Neural progenitor cell (in vitro differentiated cells): ENCODE measurements at regions not wholly inside any gene's neighbourhood (a gene's known extent, or its start where the extent isn't known, plus 50 kb on each side); places are given as distances from the start of the nearest gene placed in this dataset.

Source experiments
- EZH2 ChIP-seq: fragments of 200-600 bp; sonication (generic); IDR thresholded peaks from 2 replicates; pipeline ENCODE4 v1.6.1; 2017; ENCODE audit warnings: antibody characterized with exemption, mild to moderate bottlenecking, moderate library complexity
- EZH2phosphoT487 ChIP-seq: fragments of 200-600 bp; sonication (generic); IDR thresholded peaks from 2 replicates; pipeline ENCODE4 v1.6.1; 2017; ENCODE audit warnings: antibody characterized with exemption
- TF ChIP-seq, protein P1 (sequence below): fragments of 200-600 bp; sonication (generic); IDR thresholded peaks from 2 replicates; pipeline ENCODE4 v1.5.1; 2017; ENCODE audit warnings: antibody characterized with exemption, mild to moderate bottlenecking

DNA sequence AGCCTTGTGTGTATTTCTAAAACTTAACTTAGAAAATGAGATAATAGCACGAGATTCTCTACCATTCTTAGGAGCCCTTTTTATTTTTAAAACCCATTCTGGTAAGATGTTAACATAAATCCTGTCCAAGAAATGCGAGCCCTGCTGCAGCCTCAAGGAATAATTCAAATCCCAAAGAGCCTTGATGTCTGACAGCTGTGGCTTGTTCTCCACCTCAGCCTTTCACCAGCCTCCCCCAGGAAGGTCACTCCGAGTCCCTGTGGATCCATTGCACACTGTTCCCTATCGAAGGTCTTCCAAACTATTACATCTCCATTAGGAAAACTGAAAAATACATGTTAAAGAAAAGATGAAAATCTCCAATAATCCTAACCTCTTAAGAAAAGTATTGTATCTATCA, 98.5 kb upstream of the S1PR3 start:
- TF ChIP-seq EZH2: no peak
- TF ChIP-seq, protein P1, sequence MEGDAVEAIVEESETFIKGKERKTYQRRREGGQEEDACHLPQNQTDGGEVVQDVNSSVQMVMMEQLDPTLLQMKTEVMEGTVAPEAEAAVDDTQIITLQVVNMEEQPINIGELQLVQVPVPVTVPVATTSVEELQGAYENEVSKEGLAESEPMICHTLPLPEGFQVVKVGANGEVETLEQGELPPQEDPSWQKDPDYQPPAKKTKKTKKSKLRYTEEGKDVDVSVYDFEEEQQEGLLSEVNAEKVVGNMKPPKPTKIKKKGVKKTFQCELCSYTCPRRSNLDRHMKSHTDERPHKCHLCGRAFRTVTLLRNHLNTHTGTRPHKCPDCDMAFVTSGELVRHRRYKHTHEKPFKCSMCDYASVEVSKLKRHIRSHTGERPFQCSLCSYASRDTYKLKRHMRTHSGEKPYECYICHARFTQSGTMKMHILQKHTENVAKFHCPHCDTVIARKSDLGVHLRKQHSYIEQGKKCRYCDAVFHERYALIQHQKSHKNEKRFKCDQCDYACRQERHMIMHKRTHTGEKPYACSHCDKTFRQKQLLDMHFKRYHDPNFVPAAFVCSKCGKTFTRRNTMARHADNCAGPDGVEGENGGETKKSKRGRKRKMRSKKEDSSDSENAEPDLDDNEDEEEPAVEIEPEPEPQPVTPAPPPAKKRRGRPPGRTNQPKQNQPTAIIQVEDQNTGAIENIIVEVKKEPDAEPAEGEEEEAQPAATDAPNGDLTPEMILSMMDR: no peak
- no peak for TF ChIP-seq EZH2phosphoT487
